Uterus (tissue), 3 donors: ENCODE measurements at regions not wholly inside any gene's neighbourhood (a gene's known extent, or its start where the extent isn't known, plus 50 kb on each side); places are given as distances from the start of the nearest gene placed in this dataset.

Experiments used
- DNase-seq, 2 donors: peaks; one replicate each; pipeline ENCODE4 v3.0.0-alpha.2; 2019 to 2020
- H3K27ac ChIP-seq, 2 donors: fragments of 200-600 bp; sonication (generic); 1 replicate in 1 of 2; 2 replicates in 1 of 2; pipeline ENCODE4 v1.5.1; 2016 to 2018
- H3K27me3 ChIP-seq, 2 donors: fragments of 200-600 bp; sonication (generic); one replicate each; pipeline ENCODE4 v1.5.1; 2018 to 2019; ENCODE audit warnings: control low read depth in 1 of 2
- H3K36me3 ChIP-seq, 2 donors: fragments of 200-600 bp; sonication (generic); one replicate each; pipeline ENCODE4 v1.5.1; 2019; ENCODE audit warnings: control low read depth in 1 of 2
- H3K4me1 ChIP-seq, 2 donors: fragments of 200-600 bp; sonication (generic); one replicate each; pipeline ENCODE4 v1.5.1; 2018 to 2019; ENCODE audit warnings: control low read depth in 1 of 2
- H3K4me3 ChIP-seq, 2 donors: fragments of 200-600 bp; sonication (generic); 1 replicate in 1 of 2; 2 replicates in 1 of 2; pipeline ENCODE4 v1.5.1; 2018 to 2019; ENCODE audit warnings: mild to moderate bottlenecking in 1 of 2
- H3K9me3 ChIP-seq, 2 donors: fragments of 200-600 bp; sonication (generic); one replicate each; pipeline ENCODE4 v1.5.1; 2019; ENCODE audit warnings: control low read depth in 1 of 2
- POLR2A ChIP-seq, 2 donors: fragments of 450-650 bp; IDR thresholded peaks; one replicate each; pipeline ENCODE4 v1.6.1; 2016; ENCODE audit warnings: antibody characterized with exemption in 2 of 2, mild to moderate bottlenecking in 1 of 2, moderate library complexity in 1 of 2
- intact Hi-C: fragments of 100-400 bp; cut with DNase I; formaldehyde crosslinking; loops from one replicate; pipeline ENCODE4 v1.15.1; 2023; ENCODE audit warnings: low total_unique reads
- TF ChIP-seq, protein P1 (sequence below), 4 experiments: fragments of 200-600 bp in 2 of 4; fragments of 450-650 bp in 2 of 4; sonication (generic) in 2 of 4; IDR thresholded peaks; one replicate each; pipeline ENCODE4 v1.5.1; 2016 to 2019; ENCODE audit warnings: antibody characterized with exemption in 4 of 4, mild to moderate bottlenecking in 2 of 4, moderate library complexity in 1 of 4
- donor health status: DM: yes; HTN: yes; CAD: no.

DNA sequence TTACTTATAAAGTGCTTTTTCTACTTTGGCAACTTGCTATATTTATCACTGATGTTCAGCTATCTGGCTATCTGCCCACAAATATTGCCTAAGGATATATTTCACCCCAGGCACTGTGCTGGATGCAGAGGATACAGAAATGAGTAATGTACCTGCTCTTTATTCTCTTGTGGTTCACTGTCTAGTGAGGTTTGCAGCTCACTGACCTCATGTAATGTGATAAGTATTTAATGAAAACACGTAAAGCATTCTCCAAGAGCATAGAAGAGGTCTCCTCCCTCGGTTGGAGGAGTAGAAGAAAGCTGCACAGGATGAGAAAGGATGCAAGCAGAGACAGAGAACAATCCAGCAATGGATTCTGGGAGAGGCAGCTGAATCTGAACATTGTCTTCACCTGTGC, 610.7 kb downstream of the CBLN4 start:
- no peak overlapping the region for H3K27ac ChIP-seq
- no peak for DNase-seq
- H3K4me3 ChIP-seq, result no peak overlapping the region
- H3K4me1 ChIP-seq, result no peaks in the 10 kb centered on the region
- no peaks in the 10 kb centered on the region for H3K27me3 ChIP-seq
- TF ChIP-seq, protein P1, sequence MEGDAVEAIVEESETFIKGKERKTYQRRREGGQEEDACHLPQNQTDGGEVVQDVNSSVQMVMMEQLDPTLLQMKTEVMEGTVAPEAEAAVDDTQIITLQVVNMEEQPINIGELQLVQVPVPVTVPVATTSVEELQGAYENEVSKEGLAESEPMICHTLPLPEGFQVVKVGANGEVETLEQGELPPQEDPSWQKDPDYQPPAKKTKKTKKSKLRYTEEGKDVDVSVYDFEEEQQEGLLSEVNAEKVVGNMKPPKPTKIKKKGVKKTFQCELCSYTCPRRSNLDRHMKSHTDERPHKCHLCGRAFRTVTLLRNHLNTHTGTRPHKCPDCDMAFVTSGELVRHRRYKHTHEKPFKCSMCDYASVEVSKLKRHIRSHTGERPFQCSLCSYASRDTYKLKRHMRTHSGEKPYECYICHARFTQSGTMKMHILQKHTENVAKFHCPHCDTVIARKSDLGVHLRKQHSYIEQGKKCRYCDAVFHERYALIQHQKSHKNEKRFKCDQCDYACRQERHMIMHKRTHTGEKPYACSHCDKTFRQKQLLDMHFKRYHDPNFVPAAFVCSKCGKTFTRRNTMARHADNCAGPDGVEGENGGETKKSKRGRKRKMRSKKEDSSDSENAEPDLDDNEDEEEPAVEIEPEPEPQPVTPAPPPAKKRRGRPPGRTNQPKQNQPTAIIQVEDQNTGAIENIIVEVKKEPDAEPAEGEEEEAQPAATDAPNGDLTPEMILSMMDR (IDR thresholded peaks at IDR 0.05), result no peak
- TF ChIP-seq POLR2A (IDR thresholded peaks at IDR 0.05), result no peak
- H3K9me3 ChIP-seq, result no peaks in the 10 kb centered on the region
- intact Hi-C loops, result no loop called here
- H3K36me3 ChIP-seq, result no peaks in the 10 kb centered on the region

- no peak overlapping the region for H3K27ac ChIP-seq
- no peak overlapping the region for H3K4me3 ChIP-seq
- H3K4me1 ChIP-seq, result no peaks in the 10 kb centered on the region
- DNase-seq, result no peak
- TF ChIP-seq POLR2A (IDR thresholded peaks at IDR 0.05), result no peak
- TF ChIP-seq, protein P1 (IDR thresholded peaks at IDR 0.05), result no peak
- H3K36me3 ChIP-seq, result no peaks in the 10 kb centered on the region
- H3K27me3 ChIP-seq, result no peaks in the 10 kb centered on the region
- no peaks in the 10 kb centered on the region for H3K9me3 ChIP-seq
- intact Hi-C loops, result no loop called here
These were observed 614.5 kb downstream of the CBLN4 start for GRCh38 chr20:55390791-55391190.

GRCh38 chr20:55386686-55387085, 618.6 kb downstream of the CBLN4 start:
- Histone ChIP-seq H3K4me1 (no peaks in the 10 kb centered on the region), H3K27me3 (no peaks in the 10 kb centered on the region), H3K9me3 (no peaks in the 10 kb centered on the region), H3K27ac (no peak overlapping the region), H3K4me3 (no peak overlapping the region), H3K36me3 (no peaks in the 10 kb centered on the region)
- intact Hi-C loops, result no loop called here
- TF ChIP-seq, protein P1 (IDR thresholded peaks at IDR 0.05), result no peak
- no peak for TF ChIP-seq POLR2A (IDR thresholded peaks at IDR 0.05)
- DNase-seq, result no peak

- Histone ChIP-seq H3K27ac (no peak overlapping the region), H3K9me3 (no peaks in the 10 kb centered on the region), H3K4me3 (no peak overlapping the region), H3K36me3 (no peaks in the 10 kb centered on the region), H3K4me1 (no peaks in the 10 kb centered on the region), H3K27me3 (no peaks in the 10 kb centered on the region)
- no peak for TF ChIP-seq POLR2A (IDR thresholded peaks at IDR 0.05)
- TF ChIP-seq, protein P1 (IDR thresholded peaks at IDR 0.05), result no peak
- intact Hi-C loops, result no loop called here
- DNase-seq, result no peak
These were observed 629.4 kb downstream of the CBLN4 start for GRCh38 chr20:55375920-55376319.

- Histone ChIP-seq H3K27ac (no peak overlapping the region), H3K27me3 (no peaks in the 10 kb centered on the region), H3K9me3 (no peaks in the 10 kb centered on the region), H3K4me1 (no peaks in the 10 kb centered on the region), H3K36me3 (no peaks in the 10 kb centered on the region), H3K4me3 (no peak overlapping the region)
- no peak for TF ChIP-seq POLR2A (IDR thresholded peaks at IDR 0.05)
- TF ChIP-seq, protein P1 (IDR thresholded peaks at IDR 0.05), result no peak
- no peak for DNase-seq
- intact Hi-C loops, result no loop called here
These were observed 639.6 kb downstream of the CBLN4 start for GRCh38 chr20:55365745-55366144.
